Kidney epithelial cell (primary cell): ENCODE measurements at regions not wholly inside any gene's neighbourhood (a gene's known extent, or its start where the extent isn't known, plus 50 kb on each side); places are given as distances from the start of the nearest gene placed in this dataset.

Experiments
- DNase-seq: peaks from one replicate; pipeline ENCODE4 v3.0.0-alpha.2; 2010; ENCODE audit warnings: low read depth
- H3K27me3 ChIP-seq: 2 replicates; pipeline ENCODE4 v1.6.0; 2011; ENCODE audit warnings: low read length; ENCODE audit not compliant: control insufficient read depth, insufficient read depth
- H3K36me3 ChIP-seq: 2 replicates; pipeline ENCODE4 v1.5.1; 2011; ENCODE audit warnings: low read length; ENCODE audit not compliant: control insufficient read depth, insufficient read depth
- H3K4me3 ChIP-seq: 2 replicates; pipeline ENCODE4 v1.5.1; 2011; ENCODE audit warnings: low read depth, mild to moderate bottlenecking, control low read depth, low read length
- TF ChIP-seq, protein P1 (sequence below): IDR thresholded peaks from 2 replicates; pipeline ENCODE4 v1.5.1; 2011; ENCODE audit warnings: mild to moderate bottlenecking, moderate library complexity, low read length, control low read depth, inconsistent platforms; ENCODE audit not compliant: insufficient read depth, poor library complexity, severe bottlenecking

GRCh38 chr18:60010984-60011383 is 111.2 kb downstream of the PMAIP1 start:
- no peak for DNase-seq
- no peak overlapping the region for H3K4me3 ChIP-seq
- H3K27me3 ChIP-seq = no peaks in the 10 kb centered on the region
- TF ChIP-seq, protein P1, sequence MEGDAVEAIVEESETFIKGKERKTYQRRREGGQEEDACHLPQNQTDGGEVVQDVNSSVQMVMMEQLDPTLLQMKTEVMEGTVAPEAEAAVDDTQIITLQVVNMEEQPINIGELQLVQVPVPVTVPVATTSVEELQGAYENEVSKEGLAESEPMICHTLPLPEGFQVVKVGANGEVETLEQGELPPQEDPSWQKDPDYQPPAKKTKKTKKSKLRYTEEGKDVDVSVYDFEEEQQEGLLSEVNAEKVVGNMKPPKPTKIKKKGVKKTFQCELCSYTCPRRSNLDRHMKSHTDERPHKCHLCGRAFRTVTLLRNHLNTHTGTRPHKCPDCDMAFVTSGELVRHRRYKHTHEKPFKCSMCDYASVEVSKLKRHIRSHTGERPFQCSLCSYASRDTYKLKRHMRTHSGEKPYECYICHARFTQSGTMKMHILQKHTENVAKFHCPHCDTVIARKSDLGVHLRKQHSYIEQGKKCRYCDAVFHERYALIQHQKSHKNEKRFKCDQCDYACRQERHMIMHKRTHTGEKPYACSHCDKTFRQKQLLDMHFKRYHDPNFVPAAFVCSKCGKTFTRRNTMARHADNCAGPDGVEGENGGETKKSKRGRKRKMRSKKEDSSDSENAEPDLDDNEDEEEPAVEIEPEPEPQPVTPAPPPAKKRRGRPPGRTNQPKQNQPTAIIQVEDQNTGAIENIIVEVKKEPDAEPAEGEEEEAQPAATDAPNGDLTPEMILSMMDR = no peak
- no peaks in the 10 kb centered on the region for H3K36me3 ChIP-seq

DNA sequence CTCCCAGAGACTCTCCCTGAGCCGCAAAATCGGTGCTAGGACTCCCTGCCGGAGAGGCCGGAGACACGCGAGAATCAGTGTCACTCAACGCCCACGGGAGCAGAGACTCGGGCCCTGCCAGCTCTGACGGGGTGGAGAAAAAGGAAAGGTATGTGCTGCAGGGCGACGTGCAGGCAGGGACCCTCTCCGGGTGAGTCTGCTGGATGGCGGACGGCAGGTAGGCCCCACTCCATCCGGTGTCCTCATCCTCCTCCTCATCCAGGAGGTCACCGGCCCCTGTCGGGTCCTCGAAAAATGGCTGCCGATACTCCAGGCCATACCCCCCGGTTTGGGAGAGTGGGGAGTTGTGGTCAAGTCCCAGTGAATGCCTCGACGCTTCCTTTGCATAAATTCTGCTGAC is 110.7 kb downstream of the PMAIP1 start:
- Histone ChIP-seq H3K4me3 (no peak overlapping the region), H3K36me3 (no peaks in the 10 kb centered on the region), H3K27me3 (no peaks in the 10 kb centered on the region)
- no peak for DNase-seq
- TF ChIP-seq, protein P1 = no peak

- Histone ChIP-seq H3K4me3 (no peak overlapping the region), H3K27me3 (no peaks in the 10 kb centered on the region), H3K36me3 (no peaks in the 10 kb centered on the region)
- no peak for DNase-seq
- TF ChIP-seq, protein P1 = no peak
These were observed 107.9 kb downstream of the PMAIP1 start for GRCh38 chr18:60007661-60008060.

DNA sequence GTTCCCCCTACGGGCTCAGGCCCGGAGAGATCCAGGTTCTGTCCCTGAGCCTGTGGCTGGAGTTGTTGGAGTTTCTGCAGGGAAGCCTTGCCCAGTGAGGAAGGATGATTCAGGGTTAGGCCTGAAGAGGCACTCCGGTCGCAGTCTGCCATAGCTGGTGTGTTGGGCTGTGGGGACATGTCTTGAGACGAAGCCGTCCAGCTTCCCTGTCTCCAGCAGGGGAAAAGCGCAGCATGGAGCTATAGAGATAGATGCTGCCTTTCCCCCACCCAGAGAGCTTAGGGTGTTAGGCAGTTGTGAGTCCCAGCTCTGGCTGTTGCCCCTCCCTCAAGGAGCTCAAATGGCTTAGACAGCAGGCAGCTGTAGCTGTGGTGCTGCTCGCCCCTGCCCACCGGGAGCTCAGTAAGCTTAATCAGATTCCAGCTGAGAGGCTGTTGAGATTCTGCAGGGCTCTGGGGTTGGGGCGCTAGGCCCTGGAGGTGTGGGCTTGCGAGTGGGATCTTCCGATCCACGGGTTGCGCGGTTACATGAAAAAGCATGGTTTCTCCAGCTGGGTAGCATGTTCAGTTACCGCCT is 103.9 kb downstream of the PMAIP1 start:
- TF ChIP-seq, protein P1 = no peak

DNA sequence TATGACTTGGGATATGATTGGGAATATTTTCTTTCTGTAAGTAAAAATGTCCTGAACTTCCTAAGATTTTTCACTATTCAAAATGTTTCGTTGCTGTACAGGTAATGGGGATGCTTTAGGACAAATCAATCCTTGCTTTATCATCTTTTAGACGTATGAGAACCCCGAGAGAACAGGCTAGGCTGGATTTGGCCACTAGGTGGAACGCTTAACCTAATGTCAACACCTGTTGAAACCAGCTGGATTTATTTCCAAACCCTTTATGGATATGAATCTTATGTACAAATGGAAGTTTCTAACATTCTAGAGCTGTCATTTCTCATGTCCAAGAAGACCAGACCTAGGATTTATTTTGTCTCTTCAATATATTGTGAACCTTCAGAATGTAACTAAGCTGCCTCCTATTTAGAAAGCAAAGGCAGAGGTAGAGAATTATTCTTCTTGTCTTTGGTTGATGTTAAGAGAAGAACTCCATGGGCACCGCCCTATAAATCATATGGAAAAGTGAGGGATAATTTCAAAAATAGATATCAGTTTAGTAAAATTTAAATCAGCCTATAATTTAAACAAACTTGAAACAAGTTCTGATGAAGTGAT is 96.7 kb downstream of the PMAIP1 start:
- TF ChIP-seq, protein P1 = peak; percentile 81
- Histone ChIP-seq H3K27me3 (no peaks in the 10 kb centered on the region), H3K4me3 (no peak overlapping the region), H3K36me3 (no peaks in the 10 kb centered on the region)
- no peak for DNase-seq

More for the DNA sequence above, 103.9 kb downstream of the PMAIP1 start:
- no peak overlapping the region for H3K4me3 ChIP-seq
- no peak for DNase-seq
- H3K27me3 ChIP-seq = no peaks in the 10 kb centered on the region
- no peaks in the 10 kb centered on the region for H3K36me3 ChIP-seq

- DNase-seq = no peak
- Histone ChIP-seq H3K4me3 (no peak overlapping the region), H3K27me3 (no peaks in the 10 kb centered on the region), H3K36me3 (no peaks in the 10 kb centered on the region)
- TF ChIP-seq, protein P1 = no peak
These were observed 94.6 kb downstream of the PMAIP1 start for GRCh38 chr18:59994357-59994756.
